Keratinocyte (primary cell): ENCODE measurements at regions not wholly inside any gene's neighbourhood (a gene's known extent, or its start where the extent isn't known, plus 50 kb on each side); places are given as distances from the start of the nearest gene placed in this dataset.

Experiments
- DNase-seq: peaks from one replicate; pipeline ENCODE4 v3.0.0-alpha.2; 2011; ENCODE audit warnings: low read depth, missing footprints, low spot score
- FAIRE-seq: peaks from 2 replicates; lab custom pipeline; 2011; peaks lifted over from hg19 to GRCh38; lab: Jason Lieb, UNC
- H2AFZ ChIP-seq: 2 replicates; pipeline ENCODE4 v1.6.0; 2012; ENCODE audit warnings: low read length, control low read depth, inconsistent platforms; ENCODE audit not compliant: control insufficient read depth
- H3K27ac ChIP-seq: 2 replicates; pipeline ENCODE4 v1.5.1; 2011; ENCODE audit warnings: low read length; ENCODE audit not compliant: control insufficient read depth, insufficient read depth
- H3K27me3 ChIP-seq: 3 replicates; pipeline ENCODE4 v1.6.0; 2011; ENCODE audit warnings: low read length; ENCODE audit not compliant: control insufficient read depth, insufficient read depth; ENCODE audit errors: extremely low read depth
- H3K36me3 ChIP-seq, 2 experiments: 2 replicates in 1 of 2; 3 replicates in 1 of 2; pipeline ENCODE4 v1.5.1; 2011; ENCODE audit warnings: low read length in 2 of 2, mild to moderate bottlenecking in 1 of 2; ENCODE audit not compliant: control insufficient read depth in 2 of 2, insufficient read depth in 2 of 2; ENCODE audit errors: extremely low read depth in 1 of 2
- H3K4me1 ChIP-seq: 3 replicates; pipeline ENCODE4 v1.5.1; 2011; ENCODE audit warnings: low read length; ENCODE audit not compliant: control insufficient read depth, insufficient read depth; ENCODE audit errors: extremely low read depth
- H3K4me2 ChIP-seq: 3 replicates; pipeline ENCODE4 v1.6.0; 2011; ENCODE audit warnings: low read depth, low read length; ENCODE audit not compliant: control insufficient read depth, insufficient read depth; ENCODE audit errors: extremely low read depth
- H3K4me3 ChIP-seq, 3 experiments: fragments of 200-600 bp in 1 of 3; sonication (generic) in 1 of 3; 2 replicates in 2 of 3; 3 replicates in 1 of 3; pipeline ENCODE4 v1.5.1; 2011 to 2016; ENCODE audit warnings: low read length in 3 of 3, mild to moderate bottlenecking in 3 of 3, control low read depth in 2 of 3, inconsistent platforms in 1 of 3, low read depth in 1 of 3, mixed read lengths in 1 of 3, mixed run types in 1 of 3, moderate library complexity in 1 of 3; ENCODE audit not compliant: control insufficient read depth in 2 of 3, insufficient read depth in 2 of 3; ENCODE audit errors: extremely low read depth in 1 of 3
- H3K79me2 ChIP-seq: 2 replicates; pipeline ENCODE4 v1.6.0; 2012; ENCODE audit warnings: low read length; ENCODE audit not compliant: control insufficient read depth, insufficient read depth
- H3K9ac ChIP-seq: 3 replicates; pipeline ENCODE4 v1.6.0; 2011; ENCODE audit warnings: low read length; ENCODE audit not compliant: control insufficient read depth, insufficient read depth; ENCODE audit errors: extremely low read depth
- H3K9me1 ChIP-seq: 3 replicates; pipeline ENCODE4 v1.6.0; 2011; ENCODE audit warnings: low read length; ENCODE audit not compliant: control insufficient read depth, insufficient read depth; ENCODE audit errors: extremely low read depth
- H3K9me3 ChIP-seq: 2 replicates; pipeline ENCODE4 v1.5.1; 2012; ENCODE audit warnings: low read depth, low read length; ENCODE audit not compliant: control insufficient read depth
- H4K20me1 ChIP-seq: 3 replicates; pipeline ENCODE4 v1.6.0; 2011; ENCODE audit warnings: low read length; ENCODE audit not compliant: control insufficient read depth, insufficient read depth; ENCODE audit errors: extremely low read depth
- CTCF ChIP-seq, 3 experiments: IDR thresholded peaks in 1 of 3; conservative IDR thresholded peaks in 1 of 3; optimal IDR thresholded peaks in 1 of 3; 2 replicates in 2 of 3; 3 replicates in 1 of 3; pipeline versions ENCODE3 to v1.5.1; 2011; ENCODE audit warnings: low read length in 3 of 3, mild to moderate bottlenecking in 3 of 3, moderate library complexity in 2 of 3, control low read depth in 1 of 3, inconsistent platforms in 1 of 3; ENCODE audit not compliant: insufficient read depth in 2 of 3; ENCODE audit errors: extremely low read depth in 1 of 3
- EZH2 ChIP-seq: IDR thresholded peaks from one replicate; pipeline ENCODE4 v1.6.1; 2012; ENCODE audit warnings: inconsistent platforms, mild to moderate bottlenecking, low read length, moderate library complexity
- dilution Hi-C: fragments of 300-500 bp; cut with MboI; formaldehyde crosslinking; loops from one replicate; pipeline ENCODE4 v1.7.0; 2020; ENCODE audit warnings: low sequenced_read_pairs; ENCODE audit not compliant: extremely low pct_ligation_motif_present

GRCh38 chr5:74126294-74126693 is 500.3 kb downstream of the ARHGEF28 start:
- H3K36me3 ChIP-seq = no peaks in the 10 kb centered on the region
- H3K27ac ChIP-seq = no peak overlapping the region
- H3K9me1 ChIP-seq = no peaks in the 10 kb centered on the region
- H3K27me3 ChIP-seq = no peaks in the 10 kb centered on the region
- no peak for DNase-seq
- TF ChIP-seq EZH2 = no peak
- no peak for TF ChIP-seq CTCF (optimal IDR thresholded peaks at IDR 0.05 in 1 of 3, IDR thresholded peaks at IDR 0.05 in 1 of 3, conservative IDR thresholded peaks at IDR 0.05 in 1 of 3; ENCODE audit: extremely low read depth in 1 of 3, insufficient read depth in 2 of 3, low read length in 3 of 3)
- H3K9ac ChIP-seq = no peak overlapping the region
- no peaks in the 10 kb centered on the region for H4K20me1 ChIP-seq
- no peaks in the 10 kb centered on the region for H3K79me2 ChIP-seq
- H3K4me1 ChIP-seq = peaks cover 22% of the 10 kb centered on the region
- H3K4me3 ChIP-seq = no peak overlapping the region
- H3K9me3 ChIP-seq = no peaks in the 10 kb centered on the region
- H3K4me2 ChIP-seq = no peak overlapping the region
- peak overlapping the region; percentile 64 for H2AFZ ChIP-seq
- dilution Hi-C loops = no loop called here
- no peak for FAIRE-seq

GRCh38 chr5:74124826-74125225 is 498.8 kb downstream of the ARHGEF28 start:
- DNase-seq = no peak
- no peak overlapping the region for H2AFZ ChIP-seq
- no peaks in the 10 kb centered on the region for H3K36me3 ChIP-seq
- TF ChIP-seq CTCF (optimal IDR thresholded peaks at IDR 0.05 in 1 of 3, IDR thresholded peaks at IDR 0.05 in 1 of 3, conservative IDR thresholded peaks at IDR 0.05 in 1 of 3; ENCODE audit: extremely low read depth in 1 of 3, insufficient read depth in 2 of 3, low read length in 3 of 3) (no peak), EZH2 (no peak)
- no peak overlapping the region for H3K27ac ChIP-seq
- H3K9me3 ChIP-seq = no peaks in the 10 kb centered on the region
- H3K9ac ChIP-seq = no peak overlapping the region
- H3K4me3 ChIP-seq = no peak overlapping the region
- peaks cover 22% of the 10 kb centered on the region for H3K4me1 ChIP-seq
- H3K27me3 ChIP-seq = no peaks in the 10 kb centered on the region
- dilution Hi-C loops = no loop called here
- FAIRE-seq = no peak
- no peaks in the 10 kb centered on the region for H3K79me2 ChIP-seq
- no peaks in the 10 kb centered on the region for H4K20me1 ChIP-seq
- no peaks in the 10 kb centered on the region for H3K9me1 ChIP-seq
- H3K4me2 ChIP-seq = no peak overlapping the region
